Activated T-cell treated with anti-CD3 and anti-CD28 coated beads, Interleukin-2, amount 50 U/mL, for 72 hours (primary cell): ENCODE measurements at regions not wholly inside any gene's neighbourhood (a gene's known extent, or its start where the extent isn't known, plus 50 kb on each side); places are given as distances from the start of the nearest gene placed in this dataset.

Experiments
- ATAC-seq, 2 donors: fragments of 150-1000 bp; cut with Tn5 transposase; replicated peaks in 1 of 2; 2 replicates each; pipeline ENCODE4 v1.10.0; 2021; ENCODE audit warnings: moderate library complexity in 2 of 2, mild to moderate bottlenecking in 1 of 2
- DNase-seq, 2 donors: peaks; one replicate each; pipeline ENCODE4 v3.0.0; 2021 to 2022; ENCODE audit warnings: mixed read lengths in 1 of 2
- H3K27ac Mint-ChIP-seq: one replicate; pipeline ENCODE4 v1.8.0; 2022; ENCODE audit warnings: mild to moderate bottlenecking, moderate library complexity, mixed read lengths
- H3K27me3 Mint-ChIP-seq: one replicate; pipeline ENCODE4 v1.8.0; 2022; ENCODE audit warnings: low read depth, mixed read lengths
- H3K36me3 Mint-ChIP-seq, 2 donors: one replicate each; pipeline ENCODE4 v1.8.0; 2022; ENCODE audit warnings: mixed read lengths in 2 of 2, mild to moderate bottlenecking in 1 of 2; ENCODE audit not compliant: insufficient read depth in 2 of 2
- H3K4me1 Mint-ChIP-seq: one replicate; pipeline ENCODE4 v1.8.0; 2022; ENCODE audit warnings: low read depth, mixed read lengths
- H3K4me3 Mint-ChIP-seq, 2 donors: one replicate each; pipeline ENCODE4 v1.8.0; 2022; ENCODE audit warnings: mild to moderate bottlenecking in 2 of 2, mixed read lengths in 2 of 2, moderate library complexity in 2 of 2
- H3K9me3 Mint-ChIP-seq, 2 donors: one replicate each; pipeline ENCODE4 v1.8.0; 2022; ENCODE audit warnings: mixed read lengths in 2 of 2

DNA sequence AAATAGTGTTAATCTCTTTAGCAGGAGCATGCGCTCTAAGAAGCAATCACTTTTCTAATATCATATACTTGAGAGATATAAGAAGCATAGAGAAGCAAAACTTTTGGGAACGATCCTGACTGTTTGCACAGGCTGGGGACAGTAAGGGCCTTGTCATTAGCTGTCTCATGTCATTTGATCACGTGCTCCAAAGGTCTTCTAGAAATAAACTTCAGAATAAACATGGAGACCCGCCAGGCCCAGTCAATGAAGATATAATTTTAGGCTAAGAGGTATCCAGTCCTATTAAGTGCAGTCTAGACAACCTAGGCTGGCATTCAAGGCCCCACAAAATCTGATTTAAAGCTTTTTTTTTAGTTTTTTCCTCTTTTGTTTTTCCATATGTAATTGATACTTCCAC lies 111.0 kb upstream of the APC start:
- Mint-ChIP-seq H3K9me3 (no peaks in the 10 kb centered on the region), H3K4me1 (no peaks in the 10 kb centered on the region), H3K27ac (no peak overlapping the region), H3K36me3 (peaks cover 0 to 2% of the 10 kb centered on the region in 2 donors), H3K4me3 (no peak overlapping the region), H3K27me3 (peaks cover 45% of the 10 kb centered on the region)
- ATAC-seq (no peak), DNase-seq (no peak)

- no peaks in the 10 kb centered on the region for H3K9me3 Mint-ChIP-seq
- no peak overlapping the region for H3K4me3 Mint-ChIP-seq
- peaks cover 50% of the 10 kb centered on the region for H3K27me3 Mint-ChIP-seq
- no peak overlapping the region for H3K27ac Mint-ChIP-seq
- no peaks in the 10 kb centered on the region for H3K4me1 Mint-ChIP-seq
- ATAC-seq (no peak), DNase-seq (no peak)
- H3K36me3 Mint-ChIP-seq, result peaks cover 3% of the 10 kb centered on the region in 2 donors
Observed at GRCh38 chr5:112628214-112628980, 109.3 kb upstream of the APC start.

DNA sequence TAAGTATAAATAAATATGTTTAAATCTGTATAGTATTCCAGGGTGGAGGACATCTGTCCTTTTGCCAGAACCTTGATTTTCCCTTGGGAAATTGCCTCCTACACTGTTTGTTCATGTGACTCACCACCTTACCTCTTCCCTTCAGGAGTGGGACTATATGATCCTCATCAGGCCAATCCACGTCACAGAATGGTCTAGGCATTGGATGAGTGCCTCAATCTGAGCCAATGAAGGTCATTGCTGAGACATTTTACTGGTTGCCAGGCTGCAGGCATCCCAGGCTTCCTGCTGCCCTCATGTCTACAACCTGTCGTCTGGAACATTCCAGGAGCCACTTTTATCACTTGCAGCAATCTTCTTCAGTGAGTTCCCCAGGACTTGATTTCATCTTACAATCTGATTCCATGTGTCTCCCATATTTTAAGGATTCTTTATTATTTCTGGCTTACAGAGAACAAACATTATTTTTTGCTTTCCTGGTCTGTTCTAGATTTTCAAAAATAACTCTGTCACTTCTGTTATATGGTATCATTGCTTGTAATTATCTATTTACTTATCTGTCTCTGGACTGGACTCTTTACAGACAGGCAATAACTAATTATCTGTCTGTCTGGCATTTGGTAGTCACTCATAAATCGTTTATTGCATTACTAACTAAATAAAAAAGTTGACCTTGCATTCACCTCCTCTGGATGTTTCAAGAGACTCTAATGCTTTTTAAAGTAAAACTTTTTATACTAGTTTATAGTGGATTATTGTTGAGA lies 107.3 kb upstream of the APC start:
- DNase-seq (no peak), ATAC-seq (no peak)
- Mint-ChIP-seq H3K4me1 (no peaks in the 10 kb centered on the region), H3K27me3 (peaks cover 36% of the 10 kb centered on the region), H3K27ac (no peak overlapping the region), H3K36me3 (peaks cover 3% of the 10 kb centered on the region in 2 donors), H3K4me3 (no peak overlapping the region), H3K9me3 (no peaks in the 10 kb centered on the region)

- Mint-ChIP-seq H3K4me3 (no peak overlapping the region), H3K27me3 (peaks cover 29% of the 10 kb centered on the region), H3K36me3 (peaks cover 3% of the 10 kb centered on the region in 2 donors), H3K27ac (no peak overlapping the region), H3K9me3 (no peaks in the 10 kb centered on the region), H3K4me1 (no peaks in the 10 kb centered on the region)
- DNase-seq (no peak), ATAC-seq (no peak)
Observed at GRCh38 chr5:112634166-112634565, 103.5 kb upstream of the APC start.

- Mint-ChIP-seq H3K27me3 (peaks cover 22% of the 10 kb centered on the region), H3K36me3 (peaks cover 3% of the 10 kb centered on the region in 2 donors), H3K4me1 (no peaks in the 10 kb centered on the region), H3K9me3 (no peaks in the 10 kb centered on the region), H3K27ac (no peak overlapping the region), H3K4me3 (no peak overlapping the region)
- DNase-seq (no peak), ATAC-seq (no peak)
Observed at GRCh38 chr5:112634796-112635195, 102.9 kb upstream of the APC start.

GRCh38 chr5:112635276-112635675 lies 102.4 kb upstream of the APC start:
- Mint-ChIP-seq H3K27ac (no peak overlapping the region), H3K4me3 (no peak overlapping the region), H3K27me3 (peaks cover 20% of the 10 kb centered on the region), H3K36me3 (peaks cover 3% of the 10 kb centered on the region in 2 donors), H3K4me1 (no peaks in the 10 kb centered on the region), H3K9me3 (no peaks in the 10 kb centered on the region)
- ATAC-seq (no peak), DNase-seq (no peak)

GRCh38 chr5:112635771-112636731 lies 101.6 kb upstream of the APC start:
- ATAC-seq, result no peak
- no peak overlapping the region for H3K27ac Mint-ChIP-seq
- peaks cover 12% of the 10 kb centered on the region for H3K27me3 Mint-ChIP-seq
- peaks cover 3% of the 10 kb centered on the region in 2 donors for H3K36me3 Mint-ChIP-seq
- H3K9me3 Mint-ChIP-seq, result no peaks in the 10 kb centered on the region
- DNase-seq, result no peak
- no peak overlapping the region for H3K4me3 Mint-ChIP-seq
- H3K4me1 Mint-ChIP-seq, result no peaks in the 10 kb centered on the region

GRCh38 chr5:112636751-112637150 lies 100.9 kb upstream of the APC start:
- no peak for ATAC-seq
- Mint-ChIP-seq H3K36me3 (peaks cover 1 to 3% of the 10 kb centered on the region in 2 donors), H3K27me3 (peaks cover 8% of the 10 kb centered on the region), H3K27ac (no peak overlapping the region), H3K4me3 (no peak overlapping the region), H3K9me3 (no peaks in the 10 kb centered on the region), H3K4me1 (no peaks in the 10 kb centered on the region)
- DNase-seq, result no peak

GRCh38 chr5:112637343-112637742 lies 100.3 kb upstream of the APC start:
- no peak for DNase-seq
- no peak for ATAC-seq
- Mint-ChIP-seq H3K27me3 (peaks cover 8% of the 10 kb centered on the region), H3K36me3 (peaks cover 1 to 3% of the 10 kb centered on the region in 2 donors), H3K9me3 (no peaks in the 10 kb centered on the region), H3K4me1 (no peaks in the 10 kb centered on the region), H3K4me3 (no peak overlapping the region), H3K27ac (no peak overlapping the region)

- H3K4me1 Mint-ChIP-seq, result no peaks in the 10 kb centered on the region
- H3K4me3 Mint-ChIP-seq, result no peak overlapping the region
- H3K9me3 Mint-ChIP-seq, result no peaks in the 10 kb centered on the region
- H3K27me3 Mint-ChIP-seq, result no peaks in the 10 kb centered on the region
- no peaks in the 10 kb centered on the region for H3K36me3 Mint-ChIP-seq
- ATAC-seq (no peak), DNase-seq (no peak)
- H3K27ac Mint-ChIP-seq, result no peak overlapping the region
Observed at GRCh38 chr5:112640546-112640945, 97.1 kb upstream of the APC start.

DNA sequence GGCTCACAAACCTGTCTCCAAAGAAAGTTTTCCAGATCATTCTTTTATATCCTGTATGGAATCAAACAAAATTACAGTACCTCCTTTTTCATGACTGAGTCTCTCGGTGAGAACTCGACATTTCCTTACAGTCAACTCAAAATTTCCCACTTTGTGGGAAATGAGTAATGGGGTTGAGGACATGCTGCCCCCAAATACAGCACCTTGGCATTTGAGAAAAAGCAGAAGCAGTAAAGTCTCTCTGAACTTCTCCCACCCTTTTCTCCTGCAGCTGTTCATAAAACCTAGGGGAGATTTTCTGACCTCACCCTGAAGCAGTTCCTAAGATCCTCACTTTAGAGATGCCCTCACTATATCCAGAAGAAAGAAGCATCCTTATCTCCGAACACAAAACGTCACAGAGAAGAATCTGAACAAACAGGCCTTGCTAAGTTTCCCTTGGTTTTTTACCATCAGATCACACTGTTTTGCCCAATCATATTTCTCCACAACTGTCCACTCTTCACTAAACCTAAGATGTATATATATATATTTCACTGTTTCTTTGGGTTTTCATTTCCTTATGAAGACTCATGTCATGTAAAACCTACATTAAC lies 96.1 kb upstream of the APC start:
- DNase-seq (no peak), ATAC-seq (no peak)
- no peak overlapping the region for H3K27ac Mint-ChIP-seq
- H3K4me3 Mint-ChIP-seq, result no peak overlapping the region
- no peaks in the 10 kb centered on the region for H3K27me3 Mint-ChIP-seq
- no peaks in the 10 kb centered on the region for H3K4me1 Mint-ChIP-seq
- H3K9me3 Mint-ChIP-seq, result no peaks in the 10 kb centered on the region
- no peaks in the 10 kb centered on the region for H3K36me3 Mint-ChIP-seq

GRCh38 chr5:112642885-112643284 lies 94.8 kb upstream of the APC start:
- H3K9me3 Mint-ChIP-seq, result no peaks in the 10 kb centered on the region
- ATAC-seq (no peak), DNase-seq (no peak)
- no peak overlapping the region for H3K4me3 Mint-ChIP-seq
- no peaks in the 10 kb centered on the region for H3K27me3 Mint-ChIP-seq
- H3K36me3 Mint-ChIP-seq, result no peaks in the 10 kb centered on the region
- H3K27ac Mint-ChIP-seq, result no peak overlapping the region
- no peaks in the 10 kb centered on the region for H3K4me1 Mint-ChIP-seq
